ENCODE measurements at regions not wholly inside any gene's neighbourhood (a gene's known extent, or its start where the extent isn't known, plus 50 kb on each side); places are given as distances from the start of the nearest gene placed in this dataset.
A peak's percentile ranks its signal among the peaks of the same experiment; 100 is the strongest.

DNA sequence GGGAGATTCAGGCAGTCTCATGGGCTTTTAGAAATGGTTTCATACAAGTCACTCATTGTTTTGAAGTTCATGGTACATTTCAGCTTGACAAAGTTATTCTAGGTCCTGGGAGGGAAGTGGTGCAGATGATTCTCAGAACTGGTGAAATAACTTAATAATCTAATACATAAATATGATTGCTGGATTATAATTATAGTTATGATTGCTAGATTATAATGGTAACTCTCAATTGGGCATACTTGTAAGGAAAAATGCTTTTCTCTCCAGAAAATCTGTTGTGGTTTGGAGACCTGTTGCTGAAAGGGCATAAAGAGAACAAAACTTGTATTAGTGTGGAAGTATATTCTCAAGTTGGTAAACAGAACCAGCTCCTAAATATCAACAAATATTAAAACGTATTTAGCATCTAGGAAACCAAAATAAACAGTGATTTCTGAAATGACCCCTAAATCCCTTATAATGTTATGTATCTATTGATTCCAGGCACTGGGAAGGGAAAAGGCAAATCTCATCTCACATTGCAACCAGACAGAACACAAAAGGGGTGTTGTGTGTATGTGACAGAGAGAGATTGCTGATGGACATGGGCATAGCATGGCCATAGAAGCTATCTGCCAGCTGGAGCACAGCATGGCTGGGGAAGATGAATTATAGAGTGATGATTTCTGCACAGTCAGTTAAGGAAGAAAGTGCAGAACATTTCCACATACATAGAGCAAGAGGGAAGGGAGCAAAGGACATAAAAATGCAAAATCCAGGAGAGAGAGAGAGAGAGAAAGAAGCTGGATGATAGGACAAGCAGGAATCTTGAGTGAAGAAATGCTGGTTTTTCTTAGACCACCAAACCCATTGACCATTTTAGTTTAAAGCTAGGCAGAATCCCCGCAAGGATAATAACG is 87.1 kb upstream of the FRY start:
- Mint-ChIP-seq H3K4me1 (no peaks in the 10 kb centered on the region), H3K27me3 (peaks cover 0 to 17% (median 6%) of the 10 kb centered on the region in 5 donors), H3K9me3 (no peaks in the 10 kb centered on the region), H3K4me3 (no peak overlapping the region), H3K36me3 (no peaks in the 10 kb centered on the region), H3K27ac (no peak overlapping the region)
- DNase-seq (no peak), ATAC-seq (no peak)
- POLR2A ChIA-PET: no interaction called here

DNA sequence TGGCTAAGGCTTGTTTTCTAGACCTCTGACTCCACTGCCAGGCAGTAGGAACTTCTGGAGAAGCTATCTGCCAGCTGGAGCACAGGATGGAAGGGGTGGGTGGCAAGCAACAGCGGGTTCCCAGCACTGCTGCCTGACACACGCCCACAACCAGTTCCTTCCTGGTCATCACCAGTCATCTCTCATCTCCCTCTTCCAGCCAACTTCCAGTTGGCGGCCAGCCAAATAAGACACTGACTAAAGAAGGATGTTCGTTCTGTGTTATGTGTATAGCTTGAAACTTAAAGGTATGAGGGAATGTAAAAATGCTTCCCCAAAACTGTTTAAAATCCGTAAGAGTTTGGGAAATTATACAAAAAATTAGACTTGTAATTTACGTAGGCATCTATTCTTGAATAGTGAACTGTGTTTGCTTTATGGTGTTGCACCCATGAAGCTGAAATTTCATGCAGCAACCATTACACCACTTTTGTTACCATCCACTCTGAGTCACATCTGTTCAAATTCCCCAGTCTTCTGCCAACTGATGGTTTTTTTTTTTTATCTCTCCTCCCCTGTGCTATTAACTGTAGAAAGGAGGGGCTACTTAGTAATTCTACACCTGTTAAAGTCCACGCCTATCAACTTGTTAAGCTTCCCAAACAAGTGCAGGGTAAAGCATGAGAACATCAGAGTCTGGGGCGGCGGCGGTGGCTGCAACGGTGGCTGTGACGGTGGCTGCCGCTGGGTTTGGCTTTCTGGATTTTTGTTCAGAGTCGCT is 86.2 kb upstream of the FRY start:
- POLR2A ChIA-PET: no interaction called here

DNA sequence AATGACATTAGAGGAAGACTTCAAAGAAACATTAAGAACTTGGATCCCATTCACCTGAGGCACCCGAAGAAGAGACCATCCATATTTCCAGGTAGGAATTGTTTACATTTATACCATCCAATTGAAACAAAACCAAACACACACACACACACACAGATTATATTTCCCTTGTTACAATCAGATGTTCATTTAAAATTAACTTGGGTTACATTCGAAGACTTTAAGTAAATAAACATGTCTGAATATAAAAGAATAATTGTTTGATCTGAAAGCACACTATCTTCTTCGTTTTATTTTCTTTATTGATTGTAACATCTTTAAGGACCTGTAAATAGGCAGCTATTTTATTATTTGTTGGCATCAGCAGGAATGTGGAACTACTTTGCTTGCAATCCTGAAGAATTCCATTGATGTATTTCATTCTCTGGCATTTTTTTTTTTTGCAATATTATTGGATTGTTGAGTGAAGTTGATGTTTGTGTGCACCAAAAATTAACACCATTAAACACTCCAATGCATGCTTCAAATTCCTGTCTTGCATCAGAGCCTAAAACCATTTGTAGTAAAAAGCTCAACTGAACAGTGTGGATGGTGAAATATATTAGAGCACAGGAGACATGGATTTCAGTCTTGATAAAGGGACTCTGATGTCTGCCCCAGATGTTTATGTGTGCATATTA is 85.3 kb upstream of the FRY start:
- POLR2A ChIA-PET: no interaction called here
- no peak overlapping the region for H3K4me3 Mint-ChIP-seq
- DNase-seq: no peak
- H3K27ac Mint-ChIP-seq: no peak overlapping the region
- no peaks in the 10 kb centered on the region for H3K9me3 Mint-ChIP-seq
- no peak for ATAC-seq
- H3K36me3 Mint-ChIP-seq: no peaks in the 10 kb centered on the region
- peaks cover 0 to 8% (median 0%) of the 10 kb centered on the region in 4 donors for H3K4me1 Mint-ChIP-seq
- H3K27me3 Mint-ChIP-seq: peaks cover 0 to 12% (median 6%) of the 10 kb centered on the region in 5 donors

More for the DNA sequence above, 86.2 kb upstream of the FRY start:
- Mint-ChIP-seq H3K36me3 (no peaks in the 10 kb centered on the region), H3K4me1 (peaks cover 0 to 2% (median 0%) of the 10 kb centered on the region in 4 donors), H3K27me3 (peaks cover 0 to 13% (median 6%) of the 10 kb centered on the region in 5 donors), H3K27ac (no peak overlapping the region), H3K9me3 (no peaks in the 10 kb centered on the region), H3K4me3 (no peak overlapping the region)
- no peak for DNase-seq
- ATAC-seq: no peak

DNA sequence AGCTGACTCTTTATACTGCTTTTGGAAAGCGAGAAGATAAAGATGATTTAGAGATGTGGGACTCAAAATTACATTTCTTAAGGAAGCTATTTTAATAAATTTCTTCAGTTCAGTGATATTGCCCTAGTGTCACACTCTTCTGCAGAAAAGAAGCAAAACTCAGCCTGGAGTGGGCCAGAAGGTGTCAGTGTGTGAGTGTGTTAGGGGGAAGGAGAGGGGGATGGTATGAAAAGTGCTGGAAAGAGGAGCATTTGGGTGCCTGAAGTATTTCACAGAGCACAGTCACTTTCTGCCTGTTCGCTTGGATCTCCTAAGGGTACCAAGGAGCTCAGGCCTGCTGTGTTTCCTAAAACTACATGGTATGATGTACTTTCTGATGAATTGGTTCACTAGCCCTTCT is 84.5 kb upstream of the FRY start:
- H3K27ac Mint-ChIP-seq: no peak overlapping the region
- no peak overlapping the region for H3K4me3 Mint-ChIP-seq
- POLR2A ChIA-PET: no interaction called here
- peaks cover 0 to 12% (median 6%) of the 10 kb centered on the region in 5 donors for H3K27me3 Mint-ChIP-seq
- DNase-seq: no peak
- no peaks in the 10 kb centered on the region for H3K36me3 Mint-ChIP-seq
- ATAC-seq: no peak
- H3K4me1 Mint-ChIP-seq: peaks cover 0 to 11% (median 0%) of the 10 kb centered on the region in 4 donors
- no peaks in the 10 kb centered on the region for H3K9me3 Mint-ChIP-seq

DNA sequence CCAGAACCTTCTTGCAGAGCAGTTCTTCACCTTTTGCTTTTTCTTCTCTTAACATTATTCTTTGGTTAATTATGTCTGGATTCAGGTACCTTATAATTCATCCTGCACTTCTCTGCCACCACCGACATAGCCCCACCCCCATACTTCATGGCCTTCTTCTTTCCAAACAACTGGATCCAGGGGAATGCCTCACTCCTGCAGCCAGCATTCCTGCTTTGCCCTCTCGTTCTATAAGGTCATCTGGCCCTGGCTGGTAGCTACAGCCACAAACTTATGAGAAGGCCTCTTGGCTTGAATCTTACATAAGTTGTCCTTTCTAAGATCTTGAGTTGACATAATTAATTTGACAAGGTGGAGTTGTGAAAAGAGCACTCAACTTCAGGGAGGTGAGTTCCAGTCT is 84.1 kb upstream of the FRY start:
- Mint-ChIP-seq H3K4me3 (no peak overlapping the region), H3K27me3 (peaks cover 0 to 12% (median 4%) of the 10 kb centered on the region in 5 donors), H3K36me3 (no peaks in the 10 kb centered on the region), H3K9me3 (no peaks in the 10 kb centered on the region), H3K27ac (no peak overlapping the region), H3K4me1 (peaks cover 0 to 11% (median 0%) of the 10 kb centered on the region in 4 donors)
- ATAC-seq: no peak
- DNase-seq: no peak
- POLR2A ChIA-PET: no interaction called here

DNA sequence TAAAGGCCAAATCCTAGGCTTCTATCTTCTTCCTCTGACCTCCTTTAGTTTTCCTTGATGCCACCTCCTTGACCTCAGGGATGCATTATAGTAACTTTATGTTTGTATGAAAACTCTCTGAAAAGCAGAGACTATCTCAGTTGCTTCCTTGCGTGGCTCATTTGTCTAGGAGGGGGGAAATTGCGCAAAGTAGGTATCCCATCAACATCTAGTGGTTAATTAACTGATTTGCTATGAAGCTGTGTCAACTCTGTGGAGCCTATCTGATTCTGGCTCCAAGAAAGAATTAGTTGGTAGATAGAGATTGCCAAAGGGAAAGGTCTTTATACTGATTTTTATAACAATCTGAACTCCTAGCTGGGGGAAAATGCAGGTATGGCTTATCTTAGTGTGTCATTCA is 82.1 kb upstream of the FRY start:
- no peak overlapping the region for H3K27ac Mint-ChIP-seq
- no peak for DNase-seq
- POLR2A ChIA-PET: no interaction called here
- H3K27me3 Mint-ChIP-seq: peaks cover 0 to 11% (median 4%) of the 10 kb centered on the region in 5 donors
- no peak overlapping the region for H3K4me3 Mint-ChIP-seq
- no peaks in the 10 kb centered on the region for H3K36me3 Mint-ChIP-seq
- no peak for ATAC-seq
- H3K4me1 Mint-ChIP-seq: peaks cover 0 to 11% (median 0%) of the 10 kb centered on the region in 4 donors
- H3K9me3 Mint-ChIP-seq: peaks cover 0 to 2% (median 0%) of the 10 kb centered on the region in 9 donors

DNA sequence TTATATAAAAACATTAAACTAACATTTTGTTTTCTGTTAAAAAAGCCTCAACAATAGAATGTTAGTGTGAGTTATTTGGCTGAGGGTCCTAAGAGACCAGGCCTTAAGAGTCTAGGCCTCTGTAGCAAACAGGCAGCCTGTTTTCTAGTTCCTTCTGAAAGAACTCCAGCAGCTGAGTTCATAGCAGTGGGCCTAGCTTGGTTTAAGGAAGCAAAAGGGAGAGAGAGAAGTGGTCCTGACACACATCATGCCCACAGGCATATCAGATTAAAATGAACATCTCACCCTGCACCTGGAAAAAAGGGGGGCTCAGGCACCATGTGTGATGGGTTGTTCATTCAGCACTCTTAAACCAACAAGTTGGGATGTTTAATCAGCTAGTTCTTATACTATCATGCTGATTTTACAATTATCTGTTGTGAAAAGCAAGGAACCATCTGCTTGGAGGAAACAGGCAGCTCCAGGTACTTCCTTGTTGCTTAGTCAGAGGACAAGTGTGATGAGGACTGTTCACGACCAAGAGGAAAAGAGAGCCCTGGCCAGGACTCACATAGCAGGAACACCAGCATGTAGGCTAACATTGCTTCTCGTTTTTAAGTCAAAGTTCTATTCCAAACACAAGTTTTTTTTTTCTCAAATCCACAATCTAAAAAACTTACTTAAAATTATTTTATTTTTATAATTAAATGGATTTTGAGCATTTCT is 81.3 kb upstream of the FRY start:
- ATAC-seq (no peak), DNase-seq (no peak)
- Mint-ChIP-seq H3K27me3 (peaks cover 0 to 6% (median 0%) of the 10 kb centered on the region in 5 donors), H3K4me3 (no peak overlapping the region), H3K9me3 (peaks cover 0 to 2% (median 0%) of the 10 kb centered on the region in 9 donors), H3K4me1 (peaks cover 0 to 11% (median 0%) of the 10 kb centered on the region in 4 donors), H3K36me3 (no peaks in the 10 kb centered on the region), H3K27ac (no peak overlapping the region)
- POLR2A ChIA-PET: no interaction called here

DNA sequence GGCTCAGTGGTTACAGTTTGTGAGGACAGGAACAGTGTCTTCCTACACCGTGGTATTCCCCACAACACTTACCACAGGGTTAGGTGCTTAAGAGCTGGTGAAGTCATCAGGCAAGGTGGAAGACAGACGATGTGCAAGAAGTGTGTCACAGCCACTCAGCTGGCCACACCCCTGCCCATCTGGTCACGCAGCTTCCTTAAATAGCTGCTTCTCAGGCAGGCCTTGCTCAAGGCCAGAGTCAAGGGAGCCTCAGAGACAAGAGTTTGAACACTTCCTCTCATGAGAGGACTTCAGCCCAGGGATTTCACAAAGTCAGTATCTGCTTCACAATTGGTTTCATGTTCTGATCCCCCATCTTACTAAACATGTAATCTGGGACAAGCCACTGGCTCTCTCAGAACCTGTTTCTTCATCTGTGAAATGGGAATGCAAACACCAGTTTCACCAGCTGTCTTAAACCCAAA is 80.3 kb upstream of the FRY start:
- Mint-ChIP-seq H3K9me3 (peaks cover 0 to 2% (median 0%) of the 10 kb centered on the region in 9 donors), H3K36me3 (no peaks in the 10 kb centered on the region), H3K27ac (peak overlapping the region in 2 of 10 donors; percentile 10 to 49), H3K4me3 (no peak overlapping the region), H3K4me1 (peaks cover 0 to 11% (median 0%) of the 10 kb centered on the region in 4 donors), H3K27me3 (peaks cover 0 to 6% (median 0%) of the 10 kb centered on the region in 5 donors)
- DNase-seq: peak in 1 of 10 donors; percentile 8
- ATAC-seq: peak; percentile 32 to 42
- POLR2A ChIA-PET: no interaction called here

DNA sequence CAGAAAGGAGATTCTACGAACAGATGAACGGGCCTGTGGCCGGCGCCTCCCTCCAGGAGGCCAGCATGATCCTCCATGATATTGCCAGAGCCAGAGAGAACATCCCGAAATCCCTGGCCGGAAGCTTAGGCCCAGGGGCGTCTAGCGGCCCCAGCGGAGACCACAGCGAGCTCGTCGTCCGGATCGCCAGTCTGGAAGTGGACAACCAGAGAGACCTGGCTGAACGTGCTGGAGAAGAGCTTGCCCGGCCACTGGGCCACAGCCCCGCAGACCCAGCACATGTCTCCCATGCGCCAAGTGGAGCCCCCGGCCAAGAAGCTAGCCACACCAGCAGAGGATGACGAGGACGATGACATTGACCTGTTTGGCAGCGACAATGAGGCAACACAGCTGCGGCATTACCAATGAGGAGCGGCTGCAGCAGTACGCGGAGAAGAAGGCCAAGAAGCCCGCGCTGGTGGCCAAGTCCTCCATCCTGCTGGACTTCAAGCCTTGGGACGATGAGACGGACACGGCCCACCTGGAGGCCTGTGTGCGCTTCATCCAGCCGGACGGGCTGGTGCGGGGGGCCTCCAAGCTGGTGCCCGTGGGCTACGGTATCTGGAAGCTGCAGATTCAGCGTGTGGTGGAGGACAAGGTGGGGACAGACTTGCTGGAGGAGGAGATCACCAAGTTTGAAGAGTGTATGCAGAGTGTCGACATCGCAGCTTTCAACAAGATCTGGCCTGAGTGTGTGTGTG is 78.8 kb upstream of the FRY start:
- Mint-ChIP-seq H3K4me3 (no peak overlapping the region), H3K27me3 (peaks cover 0 to 13% (median 0%) of the 10 kb centered on the region in 5 donors), H3K9me3 (peaks cover 0 to 2% (median 0%) of the 10 kb centered on the region in 9 donors), H3K4me1 (peaks cover 0 to 11% (median 0%) of the 10 kb centered on the region in 4 donors), H3K36me3 (no peaks in the 10 kb centered on the region), H3K27ac (no peak overlapping the region)
- POLR2A ChIA-PET: no interaction called here
- ATAC-seq (no peak), DNase-seq (no peak)

DNA sequence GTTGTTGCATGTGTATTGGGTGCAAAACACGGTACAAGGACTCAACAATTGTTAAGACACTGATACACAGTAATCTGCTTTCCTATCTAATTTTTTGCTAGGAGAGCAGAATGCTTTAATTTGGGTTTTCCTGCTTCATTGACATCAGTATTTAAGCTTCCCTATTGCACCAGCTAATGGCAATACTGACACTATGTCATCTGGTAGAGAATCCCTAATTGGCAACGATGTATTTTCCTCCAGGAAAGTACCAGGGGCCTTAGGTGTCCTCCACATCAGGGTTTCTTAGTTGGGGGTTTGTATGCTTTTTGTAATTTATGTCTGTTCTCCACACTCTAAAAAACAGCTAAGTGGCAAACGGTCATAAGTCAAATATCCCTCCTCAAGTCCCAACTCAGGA is 76.5 kb upstream of the FRY start:
- DNase-seq (no peak), ATAC-seq (no peak)
- POLR2A ChIA-PET: no interaction called here

DNA sequence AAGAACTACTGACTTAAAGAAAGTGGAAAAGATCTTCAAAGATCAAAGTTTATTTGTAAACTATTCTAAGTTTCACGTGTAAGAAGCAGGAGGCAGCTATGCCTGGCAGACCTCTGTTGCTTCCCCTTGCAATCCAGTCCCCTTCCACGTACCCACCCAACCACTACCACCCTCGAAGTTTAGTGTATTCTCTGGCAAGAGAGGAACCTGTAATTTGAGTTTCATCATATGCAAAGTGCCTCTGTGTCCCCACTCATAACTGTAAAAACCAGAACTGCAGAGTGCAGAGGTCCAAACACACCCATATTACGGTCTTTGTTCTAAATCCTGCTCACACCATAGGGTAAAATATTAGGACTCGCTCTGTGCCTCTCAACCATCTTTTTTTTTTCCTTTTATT is 75.8 kb upstream of the FRY start:
- DNase-seq: no peak
- H3K36me3 Mint-ChIP-seq: no peaks in the 10 kb centered on the region
- H3K4me3 Mint-ChIP-seq: no peak overlapping the region
- H3K4me1 Mint-ChIP-seq: peaks cover 0 to 8% (median 0%) of the 10 kb centered on the region in 4 donors
- ATAC-seq: no peak
- POLR2A ChIA-PET: interaction anchor here (0.6 kb wide), 1 partner anchor 1800 kb away, joined by 3 read pairs; no protein-coding TSS in a partner anchor
- H3K9me3 Mint-ChIP-seq: peaks cover 0 to 2% (median 0%) of the 10 kb centered on the region in 9 donors
- H3K27ac Mint-ChIP-seq: no peak overlapping the region
- peaks cover 0 to 12% (median 3%) of the 10 kb centered on the region in 5 donors for H3K27me3 Mint-ChIP-seq

More for the DNA sequence above, 76.5 kb upstream of the FRY start:
- Mint-ChIP-seq H3K27me3 (peaks cover 0 to 12% (median 3%) of the 10 kb centered on the region in 5 donors), H3K4me1 (peaks cover 0 to 10% (median 0%) of the 10 kb centered on the region in 4 donors), H3K27ac (no peak overlapping the region), H3K36me3 (no peaks in the 10 kb centered on the region), H3K4me3 (no peak overlapping the region), H3K9me3 (peaks cover 0 to 2% (median 0%) of the 10 kb centered on the region in 9 donors)
